ENCODE measurements at regions not wholly inside any gene's neighbourhood (a gene's known extent, or its start where the extent isn't known, plus 50 kb on each side); places are given as distances from the start of the nearest gene placed in this dataset.

- no peak for TF ChIP-seq CTCF (conservative IDR thresholded peaks at IDR 0.05; ENCODE audit: low read length)
- no peak for TF ChIP-seq EZH2phosphoT487 (IDR thresholded peaks at IDR 0.05; ENCODE audit: borderline replicate concordance)
Measured at GRCh38 chr7:106773228-106773627, 91.9 kb upstream of the PIK3CG start.

Data from Loucy (cell line).